Glutamatergic neuron (in vitro differentiated cells): ENCODE measurements at regions not wholly inside any gene's neighbourhood (a gene's known extent, or its start where the extent isn't known, plus 50 kb on each side); places are given as distances from the start of the nearest gene placed in this dataset.

Experiments
- DNase-seq: peaks from one replicate; pipeline ENCODE4 v3.0.0; 2022
- H3K27ac Mint-ChIP-seq: one replicate; pipeline ENCODE4 v1.8.0; 2020; ENCODE audit warnings: mild to moderate bottlenecking, mixed read lengths, inconsistent platforms; ENCODE audit not compliant: unreplicated experiment
- H3K27me3 Mint-ChIP-seq: one replicate; pipeline ENCODE4 v1.8.0; 2020; ENCODE audit warnings: mild to moderate bottlenecking, moderate library complexity, mixed read lengths, inconsistent platforms; ENCODE audit not compliant: unreplicated experiment
- H3K36me3 Mint-ChIP-seq: one replicate; pipeline ENCODE4 v1.8.0; 2020; ENCODE audit warnings: mild to moderate bottlenecking, mixed read lengths, inconsistent platforms; ENCODE audit not compliant: unreplicated experiment
- H3K4me1 Mint-ChIP-seq: one replicate; pipeline ENCODE4 v1.8.0; 2020; ENCODE audit warnings: mild to moderate bottlenecking, low read depth, mixed read lengths, inconsistent platforms; ENCODE audit not compliant: unreplicated experiment
- H3K4me3 Mint-ChIP-seq: one replicate; pipeline ENCODE4 v1.8.0; 2020; ENCODE audit warnings: mild to moderate bottlenecking, mixed read lengths, inconsistent platforms; ENCODE audit not compliant: unreplicated experiment
- H3K9me3 Mint-ChIP-seq: one replicate; pipeline ENCODE4 v1.8.0; 2020; ENCODE audit warnings: mild to moderate bottlenecking, moderate library complexity, mixed read lengths, inconsistent platforms; ENCODE audit not compliant: unreplicated experiment
- TF ChIP-seq, protein P1 (sequence below): fragments of 200-600 bp; sonication (generic); IDR thresholded peaks from one replicate; pipeline ENCODE4 v1.5.0; 2021; ENCODE audit not compliant: partially characterized antibody, unreplicated experiment

DNA sequence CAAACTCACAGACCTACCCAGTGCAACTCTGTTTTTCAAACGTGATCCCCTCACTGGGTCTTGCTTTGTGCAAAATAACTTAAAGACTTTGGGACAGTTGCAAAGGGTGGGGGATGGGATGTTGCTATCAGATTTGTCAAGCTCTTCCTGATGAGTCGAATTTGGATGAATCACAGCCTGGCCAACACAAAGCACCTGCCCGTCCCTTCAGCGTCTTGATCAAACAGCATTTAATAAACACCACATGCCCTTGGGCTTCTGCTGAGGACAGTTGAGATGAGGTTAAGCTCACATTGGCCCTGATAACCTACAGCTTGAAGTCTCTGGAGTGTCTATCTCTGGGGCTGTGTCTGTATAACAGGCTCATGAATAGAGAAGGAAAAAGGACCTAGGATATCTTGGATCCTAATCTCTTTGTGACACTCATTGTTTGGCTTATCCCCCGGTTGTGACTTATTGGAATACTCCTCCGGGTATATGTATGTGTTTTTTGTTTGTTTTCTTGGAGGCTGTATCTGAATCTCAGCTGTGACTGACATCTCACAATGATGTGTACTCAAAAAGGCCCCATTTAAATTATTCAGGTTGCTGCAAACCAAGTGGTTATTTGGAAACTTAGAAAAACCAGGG, 132.6 kb upstream of the NAMPT start:
- TF ChIP-seq, protein P1, sequence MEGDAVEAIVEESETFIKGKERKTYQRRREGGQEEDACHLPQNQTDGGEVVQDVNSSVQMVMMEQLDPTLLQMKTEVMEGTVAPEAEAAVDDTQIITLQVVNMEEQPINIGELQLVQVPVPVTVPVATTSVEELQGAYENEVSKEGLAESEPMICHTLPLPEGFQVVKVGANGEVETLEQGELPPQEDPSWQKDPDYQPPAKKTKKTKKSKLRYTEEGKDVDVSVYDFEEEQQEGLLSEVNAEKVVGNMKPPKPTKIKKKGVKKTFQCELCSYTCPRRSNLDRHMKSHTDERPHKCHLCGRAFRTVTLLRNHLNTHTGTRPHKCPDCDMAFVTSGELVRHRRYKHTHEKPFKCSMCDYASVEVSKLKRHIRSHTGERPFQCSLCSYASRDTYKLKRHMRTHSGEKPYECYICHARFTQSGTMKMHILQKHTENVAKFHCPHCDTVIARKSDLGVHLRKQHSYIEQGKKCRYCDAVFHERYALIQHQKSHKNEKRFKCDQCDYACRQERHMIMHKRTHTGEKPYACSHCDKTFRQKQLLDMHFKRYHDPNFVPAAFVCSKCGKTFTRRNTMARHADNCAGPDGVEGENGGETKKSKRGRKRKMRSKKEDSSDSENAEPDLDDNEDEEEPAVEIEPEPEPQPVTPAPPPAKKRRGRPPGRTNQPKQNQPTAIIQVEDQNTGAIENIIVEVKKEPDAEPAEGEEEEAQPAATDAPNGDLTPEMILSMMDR, result no peak
- Mint-ChIP-seq H3K4me1 (no peaks in the 10 kb centered on the region), H3K4me3 (no peak overlapping the region), H3K9me3 (no peaks in the 10 kb centered on the region), H3K27ac (no peak overlapping the region), H3K27me3 (no peaks in the 10 kb centered on the region), H3K36me3 (peaks cover 5% of the 10 kb centered on the region)
- DNase-seq, result no peak

DNA sequence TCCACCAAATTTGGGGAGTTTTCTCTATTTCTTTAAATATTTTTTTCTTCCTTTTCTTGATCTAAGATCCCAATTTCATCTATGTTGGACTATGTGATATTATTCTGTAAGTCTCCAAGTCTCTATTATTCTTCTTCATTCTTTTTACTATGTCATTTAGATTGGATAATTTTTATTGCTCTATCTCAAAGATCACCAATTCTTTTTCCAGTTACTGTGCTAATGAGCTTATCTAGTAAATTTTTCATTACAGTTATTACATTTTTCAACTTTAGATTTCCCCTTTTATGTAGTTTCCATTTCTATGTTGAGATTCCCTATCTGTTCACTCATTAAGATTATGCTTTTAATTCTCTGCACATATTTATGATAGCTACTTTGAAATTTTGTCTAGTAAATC, 131.6 kb upstream of the NAMPT start:
- no peak for DNase-seq
- no peak overlapping the region for H3K4me3 Mint-ChIP-seq
- no peak overlapping the region for H3K27ac Mint-ChIP-seq
- TF ChIP-seq, protein P1, result no peak
- H3K27me3 Mint-ChIP-seq, result no peaks in the 10 kb centered on the region
- H3K36me3 Mint-ChIP-seq, result peaks cover 5% of the 10 kb centered on the region
- no peaks in the 10 kb centered on the region for H3K4me1 Mint-ChIP-seq
- no peaks in the 10 kb centered on the region for H3K9me3 Mint-ChIP-seq

DNA sequence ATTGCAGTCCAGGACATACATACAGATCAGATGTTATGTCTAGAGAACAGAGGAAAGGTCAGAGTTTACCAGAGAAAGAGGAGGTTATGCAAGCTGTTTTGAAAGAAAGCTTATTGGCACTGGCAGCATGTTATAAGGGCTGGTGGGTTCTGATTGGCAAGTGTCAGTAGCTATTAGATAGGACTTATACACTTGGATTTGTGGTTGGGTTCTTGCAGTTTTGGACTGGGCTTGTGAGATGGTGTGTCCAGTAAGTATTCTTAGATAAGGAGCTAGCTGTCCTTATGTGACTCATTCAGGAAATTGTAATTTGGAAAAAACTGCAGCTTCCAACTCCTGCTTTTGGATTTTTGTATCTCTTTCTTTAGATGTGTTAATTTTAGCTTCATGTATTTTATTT, 130.7 kb upstream of the NAMPT start:
- no peak overlapping the region for H3K27ac Mint-ChIP-seq
- DNase-seq, result no peak
- no peak overlapping the region for H3K4me3 Mint-ChIP-seq
- TF ChIP-seq, protein P1, result no peak
- no peaks in the 10 kb centered on the region for H3K4me1 Mint-ChIP-seq
- H3K9me3 Mint-ChIP-seq, result no peaks in the 10 kb centered on the region
- no peaks in the 10 kb centered on the region for H3K27me3 Mint-ChIP-seq
- H3K36me3 Mint-ChIP-seq, result peaks cover 5% of the 10 kb centered on the region

DNA sequence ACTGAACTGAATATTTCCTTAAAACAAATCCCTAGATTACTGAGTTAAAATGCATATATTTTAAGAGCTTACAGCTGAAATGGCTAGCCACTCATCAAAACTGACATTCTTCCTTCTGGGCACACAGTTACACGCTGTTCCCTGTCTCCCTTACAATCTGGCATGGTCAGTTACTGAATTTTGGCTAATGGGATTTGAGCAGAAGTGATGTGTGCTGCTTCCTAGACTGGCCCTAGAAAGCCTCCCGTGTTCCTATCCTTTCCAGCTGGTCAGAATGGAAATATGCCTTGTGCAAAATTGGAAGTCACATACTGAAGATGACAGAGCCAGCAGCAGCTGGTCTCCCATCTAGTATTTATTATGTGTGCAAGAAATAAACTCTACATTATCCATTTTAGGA, 128.7 kb upstream of the NAMPT start:
- H3K4me3 Mint-ChIP-seq, result no peak overlapping the region
- H3K27me3 Mint-ChIP-seq, result no peaks in the 10 kb centered on the region
- H3K36me3 Mint-ChIP-seq, result peaks cover 5% of the 10 kb centered on the region
- no peaks in the 10 kb centered on the region for H3K9me3 Mint-ChIP-seq
- DNase-seq, result no peak
- no peaks in the 10 kb centered on the region for H3K4me1 Mint-ChIP-seq
- H3K27ac Mint-ChIP-seq, result no peak overlapping the region
- TF ChIP-seq, protein P1, result no peak

DNA sequence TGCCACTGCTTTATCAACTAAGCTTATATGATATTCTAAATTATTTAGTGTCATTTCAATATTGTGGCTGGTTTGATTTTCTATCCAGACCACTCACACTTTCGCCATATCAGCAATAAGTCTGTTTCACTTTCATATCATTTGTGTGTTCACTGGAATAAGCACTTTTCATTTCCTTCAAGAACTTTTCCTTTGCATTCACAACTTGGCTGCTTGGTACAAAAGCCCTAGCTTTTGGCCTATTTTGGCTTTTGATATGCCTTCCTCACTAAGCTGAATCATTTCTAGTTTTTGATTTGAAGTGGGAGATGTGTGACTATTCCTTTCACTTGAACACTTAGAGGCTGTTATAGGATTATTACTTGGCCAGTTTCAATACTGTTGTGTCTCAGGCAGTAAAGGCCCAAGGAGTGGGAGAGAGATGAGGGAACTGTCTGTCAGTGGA, 120.9 kb upstream of the NAMPT start:
- TF ChIP-seq, protein P1, result no peak
- Mint-ChIP-seq H3K4me3 (no peak overlapping the region), H3K9me3 (peaks cover 2% of the 10 kb centered on the region), H3K36me3 (peaks cover 6% of the 10 kb centered on the region), H3K27me3 (no peaks in the 10 kb centered on the region), H3K27ac (no peak overlapping the region), H3K4me1 (no peaks in the 10 kb centered on the region)
- no peak for DNase-seq
